ENCODE measurements at regions not wholly inside any gene's neighbourhood (a gene's known extent, or its start where the extent isn't known, plus 50 kb on each side); places are given as distances from the start of the nearest gene placed in this dataset.

- TF ChIP-seq CTCF (IDR thresholded peaks at IDR 0.05; ENCODE audit: insufficient read depth, low read length) (no peak), REST (IDR thresholded peaks at IDR 0.05; ENCODE audit: insufficient replicate concordance, low read depth) (no peak), POLR2AphosphoS5 (IDR thresholded peaks at IDR 0.05; ENCODE audit: low read depth) (no peak), SPI1 (IDR thresholded peaks at IDR 0.05; ENCODE audit: borderline replicate concordance, low read depth) (no peak), GABPA (IDR thresholded peaks at IDR 0.05; ENCODE audit: low read depth) (no peak)
Measured at GRCh38 chr4:72919937-72920336, 149.6 kb downstream of the COX18 start.
